Right hindlimb (tissue), 1 donor: ENCODE measurements at regions not wholly inside any gene's neighbourhood (a gene's known extent, or its start where the extent isn't known, plus 50 kb on each side); places are given as distances from the start of the nearest gene placed in this dataset.

Source experiments
- DNase-seq: peaks from one replicate; pipeline ENCODE4 v3.0.0-alpha.2; 2018

DNA sequence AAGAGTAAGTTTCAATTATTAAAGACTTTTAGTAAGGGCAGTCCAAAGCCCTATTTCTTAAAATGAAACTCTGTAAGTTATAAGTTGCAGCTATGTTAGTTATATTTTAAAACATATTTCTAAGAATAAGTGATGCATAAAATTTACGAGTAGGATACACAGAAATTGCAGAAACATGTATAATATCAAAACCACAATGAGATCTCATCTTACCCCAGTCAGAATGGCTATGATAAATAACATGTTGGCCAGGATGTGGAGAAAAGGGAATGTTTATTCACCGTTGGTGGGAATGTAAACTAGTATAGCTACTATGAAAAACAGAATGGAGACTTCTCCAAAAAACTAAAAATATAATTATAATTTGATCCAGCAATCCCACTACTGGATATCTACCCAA, 201.2 kb downstream of the CBLN2 start:
- DNase-seq, result no peak

DNA sequence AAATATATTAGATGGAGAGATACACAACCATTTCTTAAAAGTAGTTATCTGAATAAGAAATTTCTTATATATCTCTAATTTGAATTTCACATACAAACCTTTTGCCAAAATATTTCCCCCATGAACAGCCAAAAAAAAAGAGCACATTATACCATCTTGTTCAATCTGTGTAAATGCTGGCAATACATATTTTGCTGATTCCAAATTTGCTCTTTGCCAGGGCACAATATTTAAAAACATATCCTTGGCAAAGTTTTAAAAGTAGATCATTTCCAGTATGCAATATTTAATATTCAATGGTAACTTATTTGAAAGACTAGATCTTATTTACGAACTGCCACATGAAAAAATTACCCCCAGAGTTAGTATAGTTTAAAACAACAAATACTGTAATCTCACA, 204.2 kb downstream of the CBLN2 start:
- no peak for DNase-seq

DNA sequence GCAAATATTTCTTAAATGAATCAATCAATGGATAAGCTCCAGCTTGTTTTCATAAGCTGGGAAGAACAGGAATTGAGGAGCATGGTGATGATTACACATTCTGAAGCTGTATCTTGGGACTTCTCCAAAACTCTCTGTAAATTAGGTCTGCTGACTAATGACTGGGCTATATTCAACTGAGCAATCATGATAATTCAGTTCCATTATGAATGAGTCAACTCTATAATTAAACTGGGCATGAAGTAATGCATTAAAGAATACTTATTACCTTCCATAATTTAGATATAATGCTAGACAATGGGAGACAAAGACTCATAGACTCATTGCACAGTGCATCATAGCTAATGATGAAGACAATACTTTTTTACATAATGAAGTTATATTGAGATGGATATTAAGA, 207.4 kb downstream of the CBLN2 start:
- no peak for DNase-seq

DNA sequence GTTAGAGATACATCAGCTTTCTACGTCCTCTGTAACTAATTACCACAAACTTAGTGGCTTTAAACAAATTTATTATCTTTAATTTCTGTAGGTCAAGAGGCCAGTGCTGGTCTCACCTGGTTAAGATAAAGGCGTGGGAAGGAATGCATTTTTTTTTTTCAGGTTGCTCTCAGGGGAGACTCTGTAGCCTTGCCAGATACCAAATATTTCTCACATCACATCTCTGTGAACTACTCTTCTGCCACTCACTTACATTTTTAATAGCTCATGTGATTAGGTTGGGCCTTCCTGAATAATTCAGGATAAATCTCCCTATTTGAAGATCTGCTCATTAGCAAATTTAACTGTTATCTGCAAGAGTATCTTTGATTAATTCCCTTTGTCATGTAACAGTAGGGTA, 214.6 kb downstream of the CBLN2 start:
- no peak for DNase-seq

DNA sequence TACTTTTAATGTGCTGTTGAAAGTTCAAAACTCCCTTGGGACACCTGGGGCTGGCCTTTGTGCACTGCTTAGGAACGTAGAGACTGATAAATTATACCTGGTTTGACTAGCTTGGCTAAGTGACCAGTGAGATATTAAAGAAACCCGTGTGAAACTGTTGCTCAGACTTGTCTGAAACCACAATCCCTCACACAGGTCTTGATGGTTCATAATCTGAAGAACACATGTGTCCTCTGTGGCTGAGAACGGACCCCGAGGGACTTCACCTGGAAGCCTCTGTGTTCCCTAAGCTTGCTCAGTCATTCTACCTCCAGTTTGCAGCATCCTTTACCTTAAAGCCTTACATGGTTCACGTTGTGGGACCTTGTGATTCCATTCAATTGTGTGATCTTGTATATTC, 218.8 kb downstream of the CBLN2 start:
- DNase-seq, result no peak

DNA sequence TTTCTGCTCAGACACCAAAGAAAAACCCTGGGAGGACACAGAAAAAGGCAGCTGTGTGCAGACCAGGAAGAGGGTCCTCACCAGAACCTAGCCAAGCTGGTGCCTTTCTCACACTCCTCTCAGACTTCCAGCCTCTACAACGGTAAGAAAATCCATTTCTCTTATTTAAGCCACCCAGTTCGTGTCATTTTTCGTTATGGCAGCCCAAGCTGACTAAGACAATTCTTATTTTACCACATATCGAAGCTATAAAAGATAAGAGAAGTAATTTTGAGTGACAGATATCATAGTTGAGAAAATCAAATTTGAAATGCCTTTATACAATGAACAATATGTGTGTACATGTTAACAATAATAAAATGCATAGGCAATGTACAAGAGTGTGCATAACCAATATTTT, 219.5 kb downstream of the CBLN2 start:
- no peak for DNase-seq

DNA sequence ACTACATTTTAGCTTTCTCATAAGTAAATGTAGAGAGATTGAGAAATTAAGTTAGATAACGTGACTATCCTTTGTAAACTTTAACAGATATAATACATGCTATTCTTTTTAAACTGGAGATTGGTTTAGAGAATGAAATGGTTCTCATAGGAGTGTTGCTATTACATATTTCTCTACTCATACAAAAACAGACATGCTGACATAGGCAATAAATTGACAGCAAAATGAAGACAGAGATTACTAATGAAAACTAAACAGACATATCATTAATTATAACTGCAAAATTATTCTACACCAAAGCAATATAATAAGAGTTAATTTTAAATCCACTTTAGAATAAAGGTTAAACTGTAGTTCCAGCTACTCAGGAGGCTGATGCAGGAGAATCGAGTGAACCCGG, 227.6 kb downstream of the CBLN2 start:
- DNase-seq, result no peak

DNA sequence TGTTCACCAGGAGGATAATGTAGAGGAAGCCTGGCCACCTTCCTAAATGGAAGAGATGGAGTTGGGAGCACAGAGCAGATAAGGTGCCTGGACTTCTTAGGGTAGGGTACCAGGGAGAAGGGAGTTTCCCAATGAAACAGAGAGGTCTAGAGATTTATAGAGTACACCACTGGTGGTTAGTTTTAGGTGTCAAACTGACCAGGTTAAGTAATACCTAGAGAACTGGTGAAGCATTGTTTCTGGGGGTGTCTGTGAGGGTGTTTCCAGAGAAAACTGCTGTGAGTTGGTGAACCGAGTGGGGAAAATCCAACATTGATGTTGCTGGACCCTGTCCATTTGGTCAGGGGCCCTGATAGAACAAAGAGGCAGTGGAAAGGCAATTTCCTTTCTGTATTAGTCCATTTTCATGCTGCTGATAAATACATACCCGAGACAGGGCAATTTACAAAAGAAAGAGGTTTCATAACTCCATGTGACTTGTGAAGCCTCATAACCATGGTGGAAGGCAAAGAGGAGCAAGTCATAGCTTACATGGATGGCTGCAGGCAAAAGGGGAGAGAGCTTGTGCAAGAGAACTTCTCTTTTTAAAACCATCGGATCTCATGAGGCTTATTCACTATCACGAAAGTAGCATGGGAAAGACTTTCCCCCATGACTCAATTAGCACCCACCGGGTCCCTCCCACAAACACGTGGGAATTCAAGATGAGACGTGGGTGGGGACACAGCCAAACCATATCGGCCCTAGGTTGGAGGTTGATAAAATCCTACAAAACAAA, 260.8 kb downstream of the CBLN2 start:
- DNase-seq, result no peak

DNA sequence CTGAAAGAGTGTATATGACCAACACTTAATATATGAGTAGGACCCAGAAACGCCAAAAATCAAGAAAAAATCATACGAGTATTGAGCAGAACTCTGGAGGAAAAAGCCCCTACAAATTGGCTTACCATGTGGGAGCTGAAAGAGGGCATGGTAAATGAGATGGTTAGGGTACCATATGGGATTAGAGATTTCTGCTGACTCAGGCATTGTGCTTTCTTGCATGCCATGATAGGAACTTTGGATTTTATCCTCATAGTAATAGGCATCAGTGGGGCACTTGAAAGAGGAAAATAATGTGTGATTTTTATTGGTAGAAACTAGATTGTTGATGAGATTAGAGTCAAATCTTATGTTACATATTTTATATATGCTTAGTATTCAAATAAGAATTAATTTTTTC, 271.1 kb downstream of the CBLN2 start:
- no peak for DNase-seq

DNA sequence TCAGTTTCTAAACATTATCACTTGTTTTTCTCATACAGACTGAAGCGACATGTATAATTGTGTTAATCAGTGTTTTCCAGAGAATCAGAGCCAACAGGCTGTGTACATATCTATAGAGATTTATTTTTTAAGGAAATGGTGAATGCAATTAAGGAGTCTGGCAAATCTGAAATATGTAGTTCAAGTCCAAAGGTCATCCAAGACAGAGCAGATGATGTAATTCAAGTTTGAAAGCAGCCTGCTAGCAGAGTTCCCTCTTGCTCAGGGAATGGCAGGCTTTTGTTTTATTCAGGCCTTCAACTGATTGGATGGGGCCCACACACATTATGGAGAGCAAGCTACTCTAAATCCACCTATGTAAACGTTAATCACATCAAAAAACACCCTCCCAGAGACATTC, 282.6 kb downstream of the CBLN2 start:
- no peak for DNase-seq

DNA sequence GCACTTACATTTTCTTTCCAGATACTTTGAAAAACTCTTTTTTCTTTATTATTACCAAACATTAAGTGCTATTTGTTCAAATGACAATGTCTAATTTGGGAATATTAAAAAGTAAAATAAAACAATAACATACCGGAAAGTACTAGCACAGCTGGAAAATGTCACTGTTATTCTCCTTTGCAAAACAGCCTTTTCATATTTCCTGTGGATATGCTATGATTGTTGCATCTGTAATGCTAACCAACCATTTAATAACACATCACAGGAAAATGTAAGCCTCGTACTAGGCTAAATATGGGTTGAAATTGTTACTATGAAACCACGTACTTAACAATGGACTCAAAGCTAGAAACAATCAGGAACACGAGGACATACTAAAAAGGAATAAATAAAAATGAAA, 298.1 kb downstream of the CBLN2 start:
- no peak for DNase-seq

DNA sequence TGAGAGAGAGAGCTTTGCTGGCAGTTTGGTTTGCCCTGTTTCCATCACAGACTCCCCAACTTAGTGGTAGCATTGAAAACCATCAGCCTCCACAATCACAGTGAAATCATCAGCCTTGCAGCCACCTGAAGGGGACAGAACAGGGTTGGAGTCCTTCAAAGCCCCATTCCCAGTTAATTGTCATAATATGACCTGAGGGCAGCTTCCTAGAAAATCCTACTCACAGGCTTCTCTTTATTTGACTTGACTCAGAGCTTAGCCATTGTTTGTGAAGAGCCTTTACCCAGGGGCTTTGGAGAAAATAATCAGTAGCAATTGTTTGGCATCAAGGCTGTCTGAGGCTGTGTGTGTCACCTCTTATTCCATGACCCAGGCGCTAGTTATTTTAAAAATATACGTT, 308.7 kb downstream of the CBLN2 start:
- no peak for DNase-seq

DNA sequence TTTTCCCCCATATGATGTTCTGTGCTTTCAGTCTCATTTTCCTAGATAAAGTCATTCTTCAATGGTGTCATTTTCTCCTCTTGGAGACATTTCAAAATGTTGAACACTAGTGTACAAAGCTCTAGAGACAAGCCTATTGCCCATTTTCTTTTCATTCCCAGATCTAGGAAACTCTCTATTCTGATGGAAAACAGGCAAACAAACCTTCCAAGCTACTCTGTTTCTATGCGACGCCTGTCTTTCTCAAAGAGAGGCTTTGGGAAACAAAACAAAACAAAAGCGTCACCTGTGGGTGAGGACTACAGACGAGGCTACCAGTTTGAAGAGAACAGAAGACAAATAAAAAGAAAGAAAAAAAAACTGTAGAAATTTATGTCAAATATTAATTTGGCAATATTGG, 311.0 kb downstream of the CBLN2 start:
- DNase-seq, result no peak

DNA sequence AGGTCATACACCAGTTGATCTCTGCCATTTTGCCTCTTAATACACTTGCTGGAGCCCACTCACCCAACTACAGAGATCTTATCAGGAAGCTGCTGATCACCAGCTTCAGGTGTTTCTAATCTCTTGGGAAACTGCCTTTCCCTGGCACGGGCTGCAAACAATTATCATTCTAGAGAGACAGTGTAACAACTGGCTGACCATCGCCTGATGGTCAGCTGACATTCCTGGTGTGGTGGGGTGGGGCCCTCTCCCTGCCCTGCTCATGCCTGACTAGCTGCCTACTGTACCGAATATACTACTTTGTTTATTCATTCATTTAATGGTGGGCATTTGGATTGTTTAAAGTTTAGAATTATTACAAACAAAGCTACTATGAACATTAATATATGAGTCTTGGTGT, 311.5 kb downstream of the CBLN2 start:
- DNase-seq, result no peak

DNA sequence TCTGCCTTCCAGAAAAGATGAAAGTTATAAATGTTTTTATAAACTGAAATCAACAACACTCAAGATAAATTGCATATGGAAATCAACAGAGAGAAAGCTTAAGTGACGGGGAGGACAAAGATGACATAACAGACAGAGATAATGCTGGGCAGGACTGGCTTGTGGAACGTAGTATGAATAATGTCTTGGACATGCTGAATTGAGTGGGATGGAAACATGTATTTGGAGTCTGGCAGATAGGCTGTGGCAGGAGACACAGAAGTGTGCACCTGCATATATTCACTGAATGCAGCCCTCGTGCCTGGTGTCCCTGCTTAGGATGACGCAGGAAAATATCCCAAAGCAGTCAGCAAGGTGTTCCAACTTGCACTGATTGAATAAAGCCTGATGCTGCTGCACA, 318.2 kb downstream of the CBLN2 start:
- no peak for DNase-seq

DNA sequence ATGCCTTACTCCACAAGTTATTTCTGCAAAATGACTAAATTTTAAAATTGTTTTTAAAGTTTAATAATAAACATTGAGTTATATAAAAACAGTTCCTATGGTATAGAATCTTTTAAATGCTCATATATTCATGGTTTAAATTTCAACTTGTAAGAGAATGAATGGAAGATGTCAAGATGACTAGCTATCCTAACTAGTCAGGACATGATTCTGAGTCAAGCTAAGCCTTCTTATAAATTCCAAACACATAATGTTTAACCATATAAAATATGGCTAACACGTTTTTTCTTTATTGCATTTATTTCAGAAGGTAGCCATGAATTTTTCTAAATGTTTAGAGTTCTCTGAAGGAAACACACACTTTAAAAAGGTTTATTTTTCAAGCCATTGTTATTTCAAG, 320.4 kb downstream of the CBLN2 start:
- no peak for DNase-seq

DNA sequence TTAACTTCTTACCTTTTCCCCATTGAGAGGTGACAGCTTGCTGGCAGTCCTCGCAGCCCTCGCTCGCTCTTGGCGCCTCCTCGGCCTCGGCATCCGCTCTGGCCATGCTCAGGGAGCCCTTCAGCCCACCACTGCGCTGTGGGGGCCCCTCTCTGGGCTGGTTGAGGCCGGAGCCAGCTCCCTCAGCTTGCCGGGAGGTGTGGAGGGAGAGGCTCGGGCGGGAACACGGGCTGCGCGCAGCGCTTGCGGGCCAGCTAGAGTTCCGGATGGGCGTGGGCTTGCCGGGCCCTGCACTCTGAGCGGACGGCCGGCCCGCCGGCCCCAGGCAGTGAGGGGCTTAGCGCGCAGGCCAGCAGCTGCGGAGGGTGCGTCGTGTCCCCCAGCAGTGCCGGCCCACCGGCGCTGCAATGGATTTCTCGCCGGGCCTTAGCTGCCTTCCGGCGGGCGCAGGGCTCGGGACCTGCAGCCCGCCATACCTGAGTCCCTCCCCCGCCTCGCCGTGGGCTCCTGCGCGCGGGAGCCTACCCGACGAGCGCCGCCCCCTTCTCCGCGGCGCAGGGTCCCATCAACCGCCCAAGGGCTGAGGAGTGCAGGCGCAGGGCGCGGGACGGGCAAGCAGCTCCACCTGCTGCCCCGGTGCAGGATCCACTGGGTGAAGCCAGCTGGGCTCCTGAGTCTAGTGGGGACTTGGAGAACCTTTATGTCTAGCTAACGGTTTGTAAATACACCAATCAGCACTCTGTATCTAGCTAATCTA, 335.0 kb downstream of the CBLN2 start:
- no peak for DNase-seq

DNA sequence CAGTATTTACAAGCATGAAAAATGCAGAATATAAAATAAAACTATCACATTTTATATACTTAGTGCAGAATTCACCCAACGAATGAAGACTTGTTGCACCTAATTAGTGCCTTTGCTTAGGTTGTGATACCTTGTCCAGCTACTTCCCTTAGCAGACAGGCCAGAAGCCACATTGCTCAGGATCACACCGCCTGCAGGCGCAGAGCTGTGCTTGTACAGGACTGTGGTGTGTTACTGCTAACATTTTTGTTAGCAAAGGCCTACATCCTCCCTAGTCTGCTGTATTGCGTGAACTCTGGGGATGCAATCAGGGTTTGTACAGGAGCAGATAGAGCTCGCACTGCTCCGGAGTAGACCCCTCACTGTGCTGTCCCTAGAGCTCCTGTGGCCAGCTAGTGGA, 336.9 kb downstream of the CBLN2 start:
- no peak for DNase-seq

DNA sequence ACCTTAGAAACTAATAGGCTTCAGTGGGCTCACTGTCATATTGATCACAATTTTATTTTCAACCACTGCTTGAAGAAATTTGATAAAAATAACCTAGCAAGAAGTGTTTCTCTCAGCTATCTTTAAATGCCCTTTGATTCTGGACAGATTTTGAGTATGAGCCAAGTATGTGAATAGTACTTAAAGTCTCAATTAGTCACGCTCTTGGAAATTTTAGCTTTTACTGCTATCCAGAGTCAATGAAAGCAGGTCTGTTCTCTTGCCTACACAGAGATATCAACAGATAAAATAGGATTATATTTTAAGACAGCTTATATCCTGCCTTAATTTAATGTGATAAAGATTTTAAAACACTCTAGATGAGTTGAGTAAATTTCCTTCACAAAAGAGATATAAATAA, 337.3 kb downstream of the CBLN2 start:
- no peak for DNase-seq

DNA sequence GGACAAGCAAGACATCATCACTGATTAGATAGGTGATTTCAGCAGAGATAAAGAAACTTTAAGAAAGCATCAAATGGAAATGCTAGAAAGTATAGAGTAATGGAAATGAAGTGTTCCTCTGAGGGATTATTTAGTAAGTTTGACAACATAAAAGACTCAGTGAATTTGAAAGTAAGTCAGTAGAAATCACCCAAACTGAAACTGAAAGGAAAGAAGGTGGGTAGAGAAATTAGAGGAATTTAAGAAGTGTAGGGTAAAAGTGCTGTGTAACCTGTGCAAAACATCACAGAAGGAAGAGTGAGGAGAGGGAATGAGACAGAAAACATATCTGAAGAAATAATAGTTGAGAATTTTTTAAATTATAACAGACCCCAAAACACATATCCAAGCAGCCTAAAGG, 343.1 kb downstream of the CBLN2 start:
- no peak for DNase-seq

DNA sequence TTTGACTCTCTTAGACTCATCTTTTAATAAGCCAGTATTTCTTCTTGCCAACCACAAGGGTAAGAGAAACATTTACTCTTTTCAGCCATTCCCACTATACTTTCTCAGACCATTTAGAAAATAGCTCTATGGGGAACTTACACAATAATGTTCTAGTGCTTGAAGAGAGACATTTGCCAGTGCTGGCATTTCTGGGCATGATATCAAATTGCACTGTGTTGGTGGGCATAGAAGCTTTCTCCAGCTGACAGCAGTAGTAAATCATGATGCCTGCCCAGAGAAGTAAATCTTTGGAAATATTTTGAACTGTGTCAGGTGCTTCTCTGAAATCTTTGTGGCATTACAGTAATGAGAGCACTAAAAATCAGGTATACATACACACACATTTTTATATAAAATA, 346.6 kb downstream of the CBLN2 start:
- DNase-seq, result no peak

DNA sequence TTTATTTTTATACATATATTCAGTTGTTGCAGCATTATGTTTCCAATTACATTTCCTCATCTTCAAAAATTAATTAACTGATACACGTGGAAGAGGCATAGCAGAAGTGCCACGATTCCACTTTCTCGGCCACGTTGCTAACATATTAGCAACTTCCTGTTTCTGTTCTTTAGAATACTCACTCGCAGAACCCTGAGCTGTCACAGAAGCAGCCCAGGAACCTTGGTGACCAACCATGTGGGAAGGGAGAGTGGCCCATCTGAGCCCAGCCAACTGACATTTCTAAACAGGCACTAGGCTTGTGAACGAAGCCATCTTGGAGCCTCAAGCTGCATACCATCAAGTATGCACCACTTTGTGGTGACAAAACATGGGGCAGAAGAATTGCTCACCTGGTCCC, 350.1 kb downstream of the CBLN2 start:
- DNase-seq, result no peak

DNA sequence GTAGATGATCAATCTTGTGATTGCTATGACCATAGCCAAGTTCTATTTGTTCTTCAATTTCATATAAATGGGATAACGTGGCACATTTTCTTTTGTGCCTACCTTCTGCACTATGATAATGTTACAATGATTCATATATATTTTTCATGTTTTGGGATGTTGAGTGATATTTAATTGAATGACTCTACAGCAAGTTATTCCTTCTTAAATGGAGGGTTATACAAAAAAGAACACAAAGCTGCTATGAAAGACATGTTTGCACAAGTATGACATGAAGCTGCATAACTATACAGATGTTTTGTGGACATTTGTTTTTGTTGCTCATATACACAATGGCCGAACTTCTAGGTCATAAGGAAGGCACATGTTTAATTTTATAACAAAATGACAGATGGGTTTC, 356.2 kb downstream of the CBLN2 start:
- DNase-seq, result no peak

DNA sequence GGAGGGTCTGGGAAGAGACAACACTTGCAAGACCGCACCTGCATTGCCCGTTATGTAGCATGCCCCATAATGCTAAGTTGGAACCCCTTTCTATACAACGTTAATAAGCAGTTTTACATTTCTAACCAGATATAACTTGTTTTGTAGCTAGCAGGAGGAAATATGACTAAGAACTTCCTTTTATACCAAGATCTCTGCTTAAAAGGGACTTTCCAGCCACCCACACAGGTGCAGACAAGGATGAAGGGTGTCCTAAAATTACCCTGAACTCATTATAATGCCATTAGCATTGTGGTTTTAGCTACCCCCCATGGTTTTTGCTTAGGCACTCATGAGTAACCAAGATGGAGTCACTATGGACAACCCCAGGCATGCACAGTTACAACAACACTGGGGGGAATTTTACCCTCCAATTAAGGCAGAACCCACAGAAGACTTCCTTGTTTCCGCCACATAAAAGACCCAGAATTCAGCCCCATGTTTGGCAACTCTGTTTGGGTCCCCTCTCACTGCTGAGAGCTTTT, 362.8 kb downstream of the CBLN2 start:
- DNase-seq, result no peak

DNA sequence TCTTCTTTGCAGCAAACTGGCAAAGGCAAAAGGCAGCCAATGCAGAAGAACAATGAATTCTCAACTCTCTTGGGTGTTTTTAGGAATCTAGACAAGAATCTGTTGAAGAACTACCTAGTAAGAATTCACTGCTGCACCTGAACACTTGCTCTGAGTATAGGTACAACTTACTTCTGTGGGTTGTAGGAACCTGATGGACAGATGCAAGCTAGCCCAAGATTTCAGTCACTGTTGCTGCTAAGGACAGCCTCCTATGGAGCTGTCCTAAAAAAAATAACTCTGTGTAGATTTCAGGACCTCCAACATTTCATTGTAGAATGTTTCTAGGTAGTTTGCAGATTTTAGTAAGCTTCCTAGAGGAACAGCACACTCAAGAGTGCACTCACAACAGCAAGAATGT, 363.5 kb downstream of the CBLN2 start:
- no peak for DNase-seq
